Parathyroid adenoma (tissue), 2 donors: ENCODE measurements at regions not wholly inside any gene's neighbourhood (a gene's known extent, or its start where the extent isn't known, plus 50 kb on each side); places are given as distances from the start of the nearest gene placed in this dataset.

Source experiments
- H2AFZ ChIP-seq: fragments of 300-600 bp; sonication (generic); one replicate; pipeline ENCODE4 v1.7.0; 2017; ENCODE audit warnings: antibody characterized with exemption, mild to moderate bottlenecking
- H3K27ac ChIP-seq: fragments of 300-600 bp; sonication (generic); one replicate; pipeline ENCODE4 v1.7.0; 2017
- H3K27me3 ChIP-seq: fragments of 300-600 bp; sonication (generic); one replicate; pipeline ENCODE4 v1.7.0; 2017; ENCODE audit warnings: low read length; ENCODE audit not compliant: control insufficient read depth, insufficient read depth
- H3K36me3 ChIP-seq: fragments of 300-600 bp; sonication (generic); one replicate; pipeline ENCODE4 v1.7.0; 2017; ENCODE audit warnings: low read length; ENCODE audit not compliant: control insufficient read depth, insufficient read depth
- H3K4me1 ChIP-seq: fragments of 300-600 bp; sonication (generic); one replicate; pipeline ENCODE4 v1.7.0; 2017; ENCODE audit warnings: control low read depth
- H3K4me2 ChIP-seq: fragments of 300-600 bp; sonication (generic); one replicate; pipeline ENCODE4 v1.7.0; 2017; ENCODE audit warnings: low read length
- H3K4me3 ChIP-seq: fragments of 300-600 bp; sonication (generic); one replicate; pipeline ENCODE4 v1.7.0; 2017; ENCODE audit warnings: low read depth, low read length
- H3K79me2 ChIP-seq: fragments of 300-600 bp; sonication (generic); one replicate; pipeline ENCODE4 v1.7.0; 2017; ENCODE audit warnings: control low read depth
- H3K9ac ChIP-seq: fragments of 300-600 bp; sonication (generic); one replicate; pipeline ENCODE4 v1.7.0; 2017; ENCODE audit warnings: mild to moderate bottlenecking
- H3K9me3 ChIP-seq: fragments of 300-600 bp; sonication (generic); one replicate; pipeline ENCODE4 v1.7.0; 2017; ENCODE audit warnings: low read length; ENCODE audit not compliant: control insufficient read depth
- TF ChIP-seq, protein P1 (sequence below): fragments of 300-600 bp; sonication (generic); IDR thresholded peaks from one replicate; pipeline ENCODE4 v1.7.0; 2017; ENCODE audit warnings: antibody characterized with exemption, mild to moderate bottlenecking
- donor health status: primary hyperparathyroidism.

DNA sequence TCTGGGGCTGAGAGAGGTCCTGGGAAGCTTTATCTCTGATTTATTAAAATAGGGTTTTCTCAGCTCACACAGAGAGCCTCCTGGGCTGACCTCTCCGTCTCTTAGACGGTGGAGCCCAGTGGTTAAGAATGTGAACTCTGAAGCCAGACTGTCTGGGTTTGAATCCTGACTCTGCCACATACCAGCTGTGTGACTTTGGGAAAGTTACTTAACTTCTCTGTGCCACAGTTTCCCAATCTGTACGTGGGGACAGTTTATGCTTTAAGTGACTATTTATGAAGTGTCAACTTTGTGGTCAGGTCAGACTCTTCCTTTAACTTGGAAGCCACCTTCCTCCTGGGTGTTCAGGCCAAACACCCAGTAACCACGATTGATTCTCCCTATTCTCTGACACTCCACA, 290.9 kb downstream of the AACS start:
- TF ChIP-seq, protein P1, sequence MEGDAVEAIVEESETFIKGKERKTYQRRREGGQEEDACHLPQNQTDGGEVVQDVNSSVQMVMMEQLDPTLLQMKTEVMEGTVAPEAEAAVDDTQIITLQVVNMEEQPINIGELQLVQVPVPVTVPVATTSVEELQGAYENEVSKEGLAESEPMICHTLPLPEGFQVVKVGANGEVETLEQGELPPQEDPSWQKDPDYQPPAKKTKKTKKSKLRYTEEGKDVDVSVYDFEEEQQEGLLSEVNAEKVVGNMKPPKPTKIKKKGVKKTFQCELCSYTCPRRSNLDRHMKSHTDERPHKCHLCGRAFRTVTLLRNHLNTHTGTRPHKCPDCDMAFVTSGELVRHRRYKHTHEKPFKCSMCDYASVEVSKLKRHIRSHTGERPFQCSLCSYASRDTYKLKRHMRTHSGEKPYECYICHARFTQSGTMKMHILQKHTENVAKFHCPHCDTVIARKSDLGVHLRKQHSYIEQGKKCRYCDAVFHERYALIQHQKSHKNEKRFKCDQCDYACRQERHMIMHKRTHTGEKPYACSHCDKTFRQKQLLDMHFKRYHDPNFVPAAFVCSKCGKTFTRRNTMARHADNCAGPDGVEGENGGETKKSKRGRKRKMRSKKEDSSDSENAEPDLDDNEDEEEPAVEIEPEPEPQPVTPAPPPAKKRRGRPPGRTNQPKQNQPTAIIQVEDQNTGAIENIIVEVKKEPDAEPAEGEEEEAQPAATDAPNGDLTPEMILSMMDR = no peak
- peaks cover under 1% of the 10 kb centered on the region for H3K27me3 ChIP-seq
- no peaks in the 10 kb centered on the region for H3K4me1 ChIP-seq
- H3K9ac ChIP-seq = no peak overlapping the region
- no peaks in the 10 kb centered on the region for H3K79me2 ChIP-seq
- no peak overlapping the region for H3K27ac ChIP-seq
- H3K36me3 ChIP-seq = no peaks in the 10 kb centered on the region
- no peaks in the 10 kb centered on the region for H3K9me3 ChIP-seq
- no peak overlapping the region for H3K4me3 ChIP-seq
- no peak overlapping the region for H2AFZ ChIP-seq
- H3K4me2 ChIP-seq = no peak overlapping the region

DNA sequence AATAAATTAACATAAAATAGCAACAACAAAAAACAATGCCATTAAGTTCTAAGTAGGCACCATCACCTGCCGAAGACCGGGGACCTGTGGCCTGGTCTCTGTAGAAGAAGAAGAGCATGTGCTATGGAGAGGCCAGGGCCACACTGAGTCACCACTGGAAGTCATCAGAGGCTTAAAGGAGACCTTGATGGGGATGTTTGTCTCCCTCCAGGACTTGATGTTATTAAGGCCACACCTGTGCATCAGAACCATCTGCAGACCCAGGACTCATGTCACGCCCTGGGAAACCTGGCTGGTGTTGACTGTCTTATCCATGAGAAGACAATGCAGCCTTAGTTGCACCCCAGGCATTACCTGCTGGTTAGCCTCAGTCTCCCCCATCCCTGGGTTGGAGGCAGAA, 292.3 kb downstream of the AACS start:
- no peaks in the 10 kb centered on the region for H3K4me1 ChIP-seq
- H2AFZ ChIP-seq = no peak overlapping the region
- no peak overlapping the region for H3K4me3 ChIP-seq
- H3K4me2 ChIP-seq = no peak overlapping the region
- H3K27ac ChIP-seq = no peak overlapping the region
- TF ChIP-seq, protein P1 = no peak
- H3K36me3 ChIP-seq = no peaks in the 10 kb centered on the region
- H3K9ac ChIP-seq = no peak overlapping the region
- no peaks in the 10 kb centered on the region for H3K9me3 ChIP-seq
- no peaks in the 10 kb centered on the region for H3K79me2 ChIP-seq
- H3K27me3 ChIP-seq = no peaks in the 10 kb centered on the region

DNA sequence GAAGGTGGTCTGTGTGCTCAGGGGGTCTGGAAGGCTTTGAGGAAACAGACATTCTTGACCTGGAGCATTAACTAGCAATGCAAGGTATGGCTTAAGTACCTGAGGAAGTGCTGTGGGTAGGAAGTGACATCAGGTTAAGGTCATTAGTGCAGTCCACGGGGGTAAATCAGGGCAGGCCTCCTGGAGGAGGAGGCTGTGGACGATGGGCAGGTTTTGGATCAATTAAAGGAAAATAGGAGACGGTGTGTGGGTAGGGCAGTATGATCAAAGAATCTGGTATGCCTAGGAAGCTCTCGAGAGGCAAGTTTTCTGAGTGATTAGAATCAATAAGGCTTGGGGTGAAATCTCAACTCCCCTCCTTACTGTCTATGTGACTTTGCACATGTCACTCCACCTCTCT, 295.3 kb downstream of the AACS start:
- Histone ChIP-seq H3K27me3 (no peaks in the 10 kb centered on the region), H3K27ac (no peak overlapping the region), H3K4me1 (no peaks in the 10 kb centered on the region), H2AFZ (no peak overlapping the region), H3K9ac (no peak overlapping the region), H3K36me3 (no peaks in the 10 kb centered on the region), H3K4me2 (no peak overlapping the region), H3K79me2 (no peaks in the 10 kb centered on the region), H3K9me3 (no peaks in the 10 kb centered on the region), H3K4me3 (no peak overlapping the region)
- TF ChIP-seq, protein P1 = no peak

DNA sequence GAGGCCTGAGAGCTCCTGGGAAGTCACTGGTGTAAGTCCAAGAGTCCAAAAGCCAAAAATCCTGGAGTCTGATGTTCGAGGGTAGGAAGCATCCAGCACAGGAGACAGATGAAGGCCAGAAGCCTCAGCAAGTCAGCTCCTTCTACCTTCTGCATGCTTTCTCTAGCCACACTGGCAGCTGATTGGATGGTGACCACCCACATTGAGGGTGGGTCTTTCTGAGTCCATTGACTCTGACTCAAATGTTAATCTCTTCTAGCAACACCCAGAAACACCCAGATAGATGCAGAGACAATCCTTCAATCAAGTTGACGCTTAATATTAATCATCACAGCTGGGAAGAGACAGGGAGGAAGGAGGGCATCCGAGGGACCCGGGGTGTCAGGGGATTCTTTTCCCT, 305.8 kb downstream of the AACS start:
- no peaks in the 10 kb centered on the region for H3K79me2 ChIP-seq
- no peaks in the 10 kb centered on the region for H3K36me3 ChIP-seq
- no peaks in the 10 kb centered on the region for H3K27me3 ChIP-seq
- no peak overlapping the region for H3K27ac ChIP-seq
- no peaks in the 10 kb centered on the region for H3K4me1 ChIP-seq
- TF ChIP-seq, protein P1 = no peak
- no peak overlapping the region for H2AFZ ChIP-seq
- no peak overlapping the region for H3K4me3 ChIP-seq
- H3K9ac ChIP-seq = no peak overlapping the region
- no peak overlapping the region for H3K4me2 ChIP-seq
- no peaks in the 10 kb centered on the region for H3K9me3 ChIP-seq

DNA sequence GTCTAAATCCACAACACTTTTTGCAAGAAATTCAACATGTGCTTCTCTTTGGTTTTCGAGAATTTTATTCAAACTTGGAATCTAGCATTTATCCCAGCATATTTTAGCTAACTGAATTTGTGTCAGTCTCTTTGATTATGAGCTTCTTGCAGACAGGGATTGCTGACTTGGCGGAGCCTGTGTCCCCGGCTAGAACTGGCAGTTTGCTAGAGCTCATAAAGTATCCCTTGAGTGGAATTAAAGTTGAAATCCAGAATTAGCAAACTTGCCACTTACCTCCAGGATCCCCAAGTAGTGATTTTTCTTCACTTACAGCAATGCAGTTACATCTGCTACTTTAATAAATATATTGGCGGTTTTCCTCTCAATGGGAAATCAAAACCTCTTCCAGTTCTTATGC, 306.9 kb downstream of the AACS start:
- TF ChIP-seq, protein P1 = no peak
- Histone ChIP-seq H3K27ac (no peak overlapping the region), H3K4me3 (no peak overlapping the region), H3K9me3 (no peaks in the 10 kb centered on the region), H3K9ac (no peak overlapping the region), H3K36me3 (no peaks in the 10 kb centered on the region), H3K4me1 (no peaks in the 10 kb centered on the region), H3K79me2 (no peaks in the 10 kb centered on the region), H3K4me2 (no peak overlapping the region), H2AFZ (no peak overlapping the region), H3K27me3 (no peaks in the 10 kb centered on the region)
